K562 (cell line): ENCODE measurements at regions not wholly inside any gene's neighbourhood (a gene's known extent, or its start where the extent isn't known, plus 50 kb on each side); places are given as distances from the start of the nearest gene placed in this dataset.

ENCODE experiments used
- ATAC-seq: fragments of 200-7000 bp; cut with Tn5 transposase; 3 replicates; pipeline ENCODE4 v1.9.1; 2020; ENCODE audit warnings: moderate library complexity
- BruUV-seq: library from RNA; stranded (reverse); fragments of 400-500 nt; replicated peaks from 2 replicates; lab custom pipeline; 2021; lab: Mats Ljungman, UMichigan
- CTCF ChIA-PET: fragments of 300-600 bp; formaldehyde crosslinking; extraction: SDS; loops from one replicate; lab custom pipeline; 2021; ENCODE audit warnings: low intra/inter-chr PET ratio; lab: Yijun Ruan, JAX
- POLR2A ChIA-PET: fragments of 300-600, 350-650 bp; sonication (Branson Sonifier 250); formaldehyde crosslinking; extraction: SDS; loops from one replicate; lab custom pipeline; 2021; ENCODE audit warnings: antibody characterized with exemption, inconsistent platforms; lab: Yijun Ruan, JAX
- DNase-seq, 4 experiments: peaks; one replicate each; pipeline versions ENCODE4 v3.0.0 to v3.0.0-alpha.2; 2011 to 2018; ENCODE audit warnings: low spot score in 3 of 4, mixed read lengths in 3 of 4; ENCODE audit errors: extremely low read depth in 1 of 4
- FAIRE-seq: peaks from 2 replicates; lab custom pipeline; 2011; peaks lifted over from hg19 to GRCh38; lab: Jason Lieb, UNC
- H2AFZ ChIP-seq: 2 replicates; pipeline ENCODE4 v1.6.0; 2011; ENCODE audit warnings: low read depth, low read length, control low read depth, inconsistent platforms
- H3K27ac ChIP-seq: fragments of 200-600 bp; 3 replicates; pipeline ENCODE4 v1.8.0; 2011; ENCODE audit warnings: low read depth, mild to moderate bottlenecking, control low read depth, inconsistent platforms, low read length, moderate library complexity, mixed read lengths; ENCODE audit errors: extremely low read depth
- H3K27me3 ChIP-seq, 2 experiments: fragments of 300-600 bp in 1 of 2; 2 replicates in 1 of 2; 3 replicates in 1 of 2; pipeline versions ENCODE4 v1.6.0 to v1.8.0; 2011; ENCODE audit warnings: inconsistent platforms in 2 of 2, low read length in 2 of 2, mild to moderate bottlenecking in 1 of 2, mixed read lengths in 1 of 2, moderate library complexity in 1 of 2; ENCODE audit not compliant: control insufficient read depth in 2 of 2, insufficient read depth in 2 of 2
- H3K36me3 ChIP-seq: fragments of 300-600 bp; 3 replicates; pipeline ENCODE4 v1.8.0; 2011; ENCODE audit warnings: mild to moderate bottlenecking, low read length, inconsistent platforms; ENCODE audit not compliant: control insufficient read depth, insufficient read depth
- H3K4me1 ChIP-seq, 2 experiments: fragments of 200-600 bp in 1 of 2; replicated peaks in 1 of 2; 2 replicates in 1 of 2; 3 replicates in 1 of 2; pipeline versions ENCODE4 v1.5.1 to v1.8.0; 2011; ENCODE audit warnings: inconsistent platforms in 2 of 2, low read length in 2 of 2, mild to moderate bottlenecking in 1 of 2, mixed read lengths in 1 of 2, moderate library complexity in 1 of 2; ENCODE audit not compliant: control insufficient read depth in 2 of 2, insufficient read depth in 2 of 2
- H3K4me2 ChIP-seq: 2 replicates; pipeline ENCODE4 v1.6.1; 2011; ENCODE audit warnings: low read length, control low read depth, inconsistent platforms, mixed read lengths; ENCODE audit not compliant: insufficient read depth
- H3K4me3 ChIP-seq: fragments of 200-600 bp; sonication (generic), shearing (Covaris generic); 2 replicates; pipeline ENCODE4 v1.5.1; 2016; ENCODE audit warnings: control low read depth, inconsistent platforms
- H3K79me2 ChIP-seq: fragments of 200-600 bp; 3 replicates; pipeline ENCODE4 v1.8.0; 2011; ENCODE audit warnings: low read length, inconsistent platforms; ENCODE audit not compliant: control insufficient read depth, insufficient read depth
- H3K9ac ChIP-seq, 2 experiments: 2 replicates each; pipeline versions ENCODE4 v1.6.0 to v1.6.1; 2011; ENCODE audit warnings: low read depth in 2 of 2, low read length in 2 of 2, control low read depth in 1 of 2, inconsistent platforms in 1 of 2, mild to moderate bottlenecking in 1 of 2, mixed read lengths in 1 of 2; ENCODE audit not compliant: insufficient read depth in 1 of 2
- H3K9me1 ChIP-seq: one replicate; pipeline ENCODE4 v1.6.0; 2011; ENCODE audit warnings: inconsistent platforms, mild to moderate bottlenecking, low read length, moderate library complexity; ENCODE audit not compliant: control insufficient read depth, insufficient read depth
- H3K9me3 ChIP-seq: replicated peaks from 2 replicates; pipeline ENCODE4 v1.5.1; 2011; ENCODE audit warnings: low read depth, low read length, inconsistent platforms; ENCODE audit not compliant: control insufficient read depth, insufficient read depth
- H4K20me1 ChIP-seq: replicated peaks from 2 replicates; pipeline ENCODE4 v1.6.1; 2011; ENCODE audit warnings: low read length, inconsistent platforms, mixed read lengths; ENCODE audit not compliant: control insufficient read depth, insufficient read depth
- BRF1 ChIP-seq: IDR thresholded peaks from 3 replicates; pipeline ENCODE4 v1.6.1; 2011; ENCODE audit warnings: borderline replicate concordance, mild to moderate bottlenecking; ENCODE audit not compliant: insufficient read length; ENCODE audit errors: extremely low read depth
- CHCHD3 ChIP-seq: fragments of 250-450 bp; sonication (Bioruptor Pico); IDR thresholded peaks from 2 replicates; pipeline ENCODE4 v2.1.2; 2022; ENCODE audit warnings: mild to moderate bottlenecking
- CSDE1 ChIP-seq, 2 experiments: fragments of 450-650 bp; IDR thresholded peaks; 2 replicates each; pipeline ENCODE4 v1.6.1; 2016; ENCODE audit warnings: mild to moderate bottlenecking in 1 of 2
- EGR1 ChIP-seq: fragments of 450-650 bp; conservative IDR thresholded peaks from 2 replicates; pipeline ENCODE4 v1.6.1; 2017; ENCODE audit warnings: mild to moderate bottlenecking
- EP400 ChIP-seq: fragments of 450-650 bp; IDR thresholded peaks from 2 replicates; pipeline ENCODE4 v1.6.1; 2017; ENCODE audit warnings: antibody characterized with exemption, mild to moderate bottlenecking, moderate library complexity
- GATAD2A ChIP-seq: fragments of 450-650 bp; IDR thresholded peaks from 2 replicates; pipeline ENCODE4 v1.6.1; 2017
- MTA2 ChIP-seq: fragments of 450-650 bp; IDR thresholded peaks from 2 replicates; pipeline ENCODE4 v1.6.1; 2016; ENCODE audit warnings: low read depth
- NR2C1 ChIP-seq, 2 experiments: fragments of 450-650 bp; IDR thresholded peaks; 2 replicates each; pipeline ENCODE4 v1.6.1; 2017; ENCODE audit warnings: mild to moderate bottlenecking in 2 of 2, antibody characterized with exemption in 1 of 2, inconsistent platforms in 1 of 2, missing compliant biosample characterization in 1 of 2, missing genetic modification characterization in 1 of 2
- NUFIP1 ChIP-seq: fragments of 450-650 bp; IDR thresholded peaks from 2 replicates; pipeline ENCODE4 v1.6.1; 2018; ENCODE audit not compliant: partially characterized antibody
- RCOR1 ChIP-seq, 2 experiments: IDR thresholded peaks; 2 replicates each; pipeline ENCODE4 v1.6.1; 2012; ENCODE audit warnings: low read depth in 2 of 2, low read length in 2 of 2, borderline replicate concordance in 1 of 2, improper control_type of control experiment in 1 of 2
- SRSF9 ChIP-seq: fragments of 200-400 bp; formaldehyde crosslinking; IDR thresholded peaks from 2 replicates; pipeline ENCODE4 v1.6.1; 2017; ENCODE audit warnings: low read depth, low read length, borderline replicate concordance
- TEAD1 ChIP-seq, 2 experiments: fragments of 450-650 bp in 1 of 2; sonication (generic) in 1 of 2; formaldehyde crosslinking; IDR thresholded peaks; 2 replicates each; pipeline versions ENCODE4 v1.4.0 to v1.8.0; 2020 to 2022; ENCODE audit warnings: mild to moderate bottlenecking in 2 of 2, missing genetic modification reagents in 1 of 2
- ZBTB1 ChIP-seq: sonication (generic); formaldehyde crosslinking; IDR thresholded peaks from 2 replicates; pipeline ENCODE4 v1.8.1; 2023; ENCODE audit warnings: missing genetic modification reagents, low read depth, mild to moderate bottlenecking, borderline replicate concordance
- ZFP36 ChIP-seq: fragments of 150-350 bp; IDR thresholded peaks from 2 replicates; pipeline ENCODE4 v1.6.1; 2018; ENCODE audit warnings: low read length, low read depth; ENCODE audit not compliant: partially characterized antibody
- ZFX ChIP-seq: sonication (generic); formaldehyde crosslinking; IDR thresholded peaks from 2 replicates; pipeline ENCODE4 v1.8.0; 2022; ENCODE audit warnings: mild to moderate bottlenecking, missing genetic modification reagents, moderate library complexity
- ZNF124 ChIP-seq: sonication (generic); formaldehyde crosslinking; IDR thresholded peaks from 2 replicates; pipeline ENCODE4 v1.8.1; 2022; ENCODE audit warnings: missing genetic modification reagents
- ZNF280B ChIP-seq: fragments of 250-450 bp; sonication (Bioruptor Pico); IDR thresholded peaks from 2 replicates; pipeline ENCODE4 v1.5.1; 2021; ENCODE audit warnings: mild to moderate bottlenecking
- ZNF41 ChIP-seq: fragments of 250-450 bp; sonication (Bioruptor Pico); conservative IDR thresholded peaks from 2 replicates; pipeline ENCODE4 v1.4.0; 2020; ENCODE audit warnings: mild to moderate bottlenecking
- ZNF75A ChIP-seq: fragments of 450-650 bp; formaldehyde crosslinking; IDR thresholded peaks from 2 replicates; pipeline ENCODE4 v1.4.0; 2020; ENCODE audit warnings: mild to moderate bottlenecking
- ZSCAN29 ChIP-seq: fragments of 450-650 bp; IDR thresholded peaks from 2 replicates; pipeline ENCODE4 v1.6.1; 2017
- WGBS: fragments of 100-300 bp; shearing (Covaris generic); methylation state at CpG from one replicate; pipeline ENCODE4 v1.1.6; 2016; ENCODE audit warnings: low coverage, mixed read lengths; ENCODE audit not compliant: insufficient coverage; ENCODE audit errors: missing lambda C conversion rate; 5-methylcytosine and 5-hydroxymethylcytosine counted together
- in situ Hi-C: fragments of 300-500 bp; cut with MboI; formaldehyde crosslinking; loops from 4 replicates; pipeline ENCODE4 v1.15.0; 2018; ENCODE audit warnings: inconsistent platforms, mixed read lengths
- intact Hi-C: fragments of 100-400 bp; cut with micrococcal nuclease; formaldehyde crosslinking; loops from 2 replicates; pipeline ENCODE4 v1.14.2; 2022

GRCh38 chr9:106321394-106322180, 541.4 kb upstream of the ZNF462 start (continued):
- TF ChIP-seq BRF1 (no peak), ZFX (CRISPR knock-in tag) (no peak), EGR1 (no peak), ZBTB1 (CRISPR knock-in tag) (no peak), NR2C1 (IDR thresholded peaks at IDR 0.05) (no peak), NR2C1 (tag; IDR thresholded peaks at IDR 0.05) (no peak), ZFP36 (no peak), CHCHD3 (CRISPR knock-in tag) (no peak), RCOR1 (IDR thresholded peaks at IDR 0.05; ENCODE audit: borderline replicate concordance in 1 of 2, low read depth in 2 of 2, low read length in 2 of 2) (no peak), ZNF124 (CRISPR knock-in tag) (no peak), GATAD2A (no peak), NUFIP1 (no peak), EP400 (no peak)
- TF ChIP-seq, all 486 proteins: peak for 0

GRCh38 chr9:106322706-106323245, 540.2 kb upstream of the ZNF462 start:
- H3K27me3 ChIP-seq = no peaks in the 10 kb centered on the region
- intact Hi-C loops = no loop called here
- CTCF ChIA-PET = no interaction called here
- no peaks in the 10 kb centered on the region for H4K20me1 ChIP-seq
- BruUV-seq = no TSS peak
- ATAC-seq = no peak
- in situ Hi-C loops = no loop called here
- no peak for DNase-seq
- POLR2A ChIA-PET = no interaction called here
- no peaks in the 10 kb centered on the region for H3K9me3 ChIP-seq
- H3K27ac ChIP-seq = no peak overlapping the region
- no peaks in the 10 kb centered on the region for H3K79me2 ChIP-seq
- no peak overlapping the region for H3K4me2 ChIP-seq
- H2AFZ ChIP-seq = no peak overlapping the region
- no peak for FAIRE-seq
- 0% methylated on average over 3 of the region's 4 CpGs for WGBS
- H3K9me1 ChIP-seq = no peaks in the 10 kb centered on the region
- no peaks in the 10 kb centered on the region for H3K36me3 ChIP-seq
- H3K4me1 ChIP-seq = no peaks in the 10 kb centered on the region
- no peak overlapping the region for H3K9ac ChIP-seq
- no peak overlapping the region for H3K4me3 ChIP-seq
- TF ChIP-seq ZNF75A (CRISPR knock-in tag) (no peak), ZNF41 (CRISPR knock-in tag) (no peak), ZSCAN29 (no peak), MTA2 (no peak), TEAD1 (CRISPR knock-in tag; IDR thresholded peaks at IDR 0.05) (no peak), ZNF280B (CRISPR knock-in tag) (no peak), CSDE1 (IDR thresholded peaks at IDR 0.05) (no peak), SRSF9 (no peak)
